ENCODE measurements at regions not wholly inside any gene's neighbourhood (a gene's known extent, or its start where the extent isn't known, plus 50 kb on each side); places are given as distances from the start of the nearest gene placed in this dataset.

GRCh38 chr9:135287627-135288026, 192.0 kb upstream of the PPP1R26 start:
- Histone ChIP-seq H3K9ac (ENCODE audit: insufficient read length) (no peak overlapping the region), H3K9me3 (ENCODE audit: low read depth, low read length) (no peaks in the 10 kb centered on the region), H3K4me3 (no peak overlapping the region), H3K27ac (no peak overlapping the region), H3K36me3 (ENCODE audit: insufficient read depth, low read length) (no peaks in the 10 kb centered on the region)
- TF ChIP-seq FOXP2 (optimal IDR thresholded peaks at IDR 0.05; ENCODE audit: control extremely low read depth, extremely low read length, insufficient read depth) (no peak), EZH2 (IDR thresholded peaks at IDR 0.05) (no peak), POLR2AphosphoS5 (IDR thresholded peaks at IDR 0.05; ENCODE audit: borderline replicate concordance, low read depth, low read length) (no peak)
- DNase-seq (ENCODE audit: low read depth, low spot score) = no peak

DNA sequence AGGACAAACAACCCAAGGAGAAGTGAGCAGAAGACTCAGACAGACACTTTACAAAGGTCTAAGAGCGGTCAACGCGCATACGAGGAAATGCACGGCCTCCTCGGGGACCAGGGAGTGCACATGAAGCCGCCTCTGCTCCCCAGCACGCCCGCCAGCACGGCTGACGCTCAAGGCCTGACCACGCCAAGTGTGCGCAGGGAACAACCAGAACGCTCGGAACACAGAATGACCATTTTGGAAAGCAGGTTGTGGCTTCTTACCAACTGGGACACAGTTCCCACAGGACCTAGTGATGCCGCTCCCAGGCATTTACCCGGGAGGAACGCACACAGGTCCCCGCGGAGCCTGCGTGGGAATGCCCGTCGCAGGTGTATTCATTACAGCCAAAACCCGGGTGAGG, 191.5 kb upstream of the PPP1R26 start:
- no peak for TF ChIP-seq POLR2AphosphoS5 (IDR thresholded peaks at IDR 0.05; ENCODE audit: borderline replicate concordance, low read depth, low read length)
- no peak for TF ChIP-seq FOXP2 (optimal IDR thresholded peaks at IDR 0.05; ENCODE audit: control extremely low read depth, extremely low read length, insufficient read depth)
- TF ChIP-seq EZH2 (IDR thresholded peaks at IDR 0.05) = no peak
- no peak for DNase-seq (ENCODE audit: low read depth, low spot score)
- Histone ChIP-seq H3K36me3 (ENCODE audit: insufficient read depth, low read length) (no peaks in the 10 kb centered on the region), H3K27ac (no peak overlapping the region), H3K4me3 (no peak overlapping the region), H3K9ac (ENCODE audit: insufficient read length) (no peak overlapping the region), H3K9me3 (ENCODE audit: low read depth, low read length) (no peaks in the 10 kb centered on the region)

DNA sequence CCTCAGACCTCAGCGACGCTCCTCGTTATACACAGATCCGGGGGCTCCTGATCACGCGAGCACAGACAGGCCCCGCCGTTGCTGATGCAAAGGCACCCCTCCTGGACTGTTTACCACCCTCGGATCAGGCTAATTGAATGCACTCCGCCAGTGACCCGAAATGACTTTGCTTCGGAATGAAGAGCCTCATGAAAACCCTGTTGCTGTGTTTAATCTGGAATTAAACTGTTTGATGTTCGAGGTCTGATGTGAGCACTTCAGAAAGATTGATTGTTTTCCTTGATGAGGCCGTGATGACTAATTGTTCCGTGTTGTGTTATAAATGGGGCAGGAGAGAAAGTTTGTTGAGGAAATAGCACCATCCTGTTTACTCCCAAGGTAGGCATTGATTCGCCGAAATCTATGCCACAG, 190.5 kb upstream of the PPP1R26 start:
- Histone ChIP-seq H3K36me3 (ENCODE audit: insufficient read depth, low read length) (no peaks in the 10 kb centered on the region), H3K9ac (ENCODE audit: insufficient read length) (no peak overlapping the region), H3K27ac (no peak overlapping the region), H3K4me3 (no peak overlapping the region), H3K9me3 (ENCODE audit: low read depth, low read length) (no peaks in the 10 kb centered on the region)
- no peak for DNase-seq (ENCODE audit: low read depth, low spot score)
- TF ChIP-seq POLR2AphosphoS5 (IDR thresholded peaks at IDR 0.05; ENCODE audit: borderline replicate concordance, low read depth, low read length) = no peak
- no peak for TF ChIP-seq FOXP2 (optimal IDR thresholded peaks at IDR 0.05; ENCODE audit: control extremely low read depth, extremely low read length, insufficient read depth)
- TF ChIP-seq EZH2 (IDR thresholded peaks at IDR 0.05) = no peak

DNA sequence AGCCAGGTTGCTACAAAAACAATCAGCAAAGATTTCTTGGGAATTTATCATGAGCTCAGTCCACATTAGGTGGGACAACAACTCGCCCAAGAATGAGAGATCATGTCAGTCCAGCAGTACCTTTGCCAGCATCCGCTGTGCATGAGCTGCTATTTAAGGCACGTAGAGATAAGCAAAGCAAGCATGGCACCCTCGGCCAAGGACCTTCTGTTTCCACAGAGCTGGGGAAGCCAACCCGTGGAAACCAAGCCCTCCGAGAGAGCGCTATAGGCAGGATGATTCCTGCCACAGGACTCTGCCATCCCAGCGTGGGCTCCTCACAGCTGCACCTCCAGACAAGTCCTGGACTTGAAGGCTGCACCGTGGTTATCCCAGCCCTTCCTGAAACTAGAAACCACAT, 189.5 kb upstream of the PPP1R26 start:
- Histone ChIP-seq H3K9ac (ENCODE audit: insufficient read length) (no peak overlapping the region), H3K36me3 (ENCODE audit: insufficient read depth, low read length) (no peaks in the 10 kb centered on the region), H3K27ac (no peak overlapping the region), H3K9me3 (ENCODE audit: low read depth, low read length) (no peaks in the 10 kb centered on the region), H3K4me3 (no peak overlapping the region)
- DNase-seq (ENCODE audit: low read depth, low spot score) = no peak
- TF ChIP-seq EZH2 (IDR thresholded peaks at IDR 0.05) = no peak
- TF ChIP-seq POLR2AphosphoS5 (IDR thresholded peaks at IDR 0.05; ENCODE audit: borderline replicate concordance, low read depth, low read length) = no peak
- no peak for TF ChIP-seq FOXP2 (optimal IDR thresholded peaks at IDR 0.05; ENCODE audit: control extremely low read depth, extremely low read length, insufficient read depth)

GRCh38 chr9:135290566-135290965, 189.0 kb upstream of the PPP1R26 start:
- DNase-seq (ENCODE audit: low read depth, low spot score) = no peak
- no peak overlapping the region for H3K27ac ChIP-seq
- no peak overlapping the region for H3K4me3 ChIP-seq
- H3K36me3 ChIP-seq (ENCODE audit: insufficient read depth, low read length) = no peaks in the 10 kb centered on the region
- H3K9me3 ChIP-seq (ENCODE audit: low read depth, low read length) = no peaks in the 10 kb centered on the region
- TF ChIP-seq FOXP2 (optimal IDR thresholded peaks at IDR 0.05; ENCODE audit: control extremely low read depth, extremely low read length, insufficient read depth) (no peak), EZH2 (IDR thresholded peaks at IDR 0.05) (no peak), POLR2AphosphoS5 (IDR thresholded peaks at IDR 0.05; ENCODE audit: borderline replicate concordance, low read depth, low read length) (no peak)
- H3K9ac ChIP-seq (ENCODE audit: insufficient read length) = no peak overlapping the region

- Histone ChIP-seq H3K36me3 (ENCODE audit: insufficient read depth, low read length) (no peaks in the 10 kb centered on the region), H3K9ac (ENCODE audit: insufficient read length) (no peak overlapping the region), H3K9me3 (ENCODE audit: low read depth, low read length) (no peaks in the 10 kb centered on the region), H3K27ac (no peak overlapping the region), H3K4me3 (no peak overlapping the region)
- DNase-seq (ENCODE audit: low read depth, low spot score) = no peak
- TF ChIP-seq EZH2 (IDR thresholded peaks at IDR 0.05) = no peak
- no peak for TF ChIP-seq POLR2AphosphoS5 (IDR thresholded peaks at IDR 0.05; ENCODE audit: borderline replicate concordance, low read depth, low read length)
- no peak for TF ChIP-seq FOXP2 (optimal IDR thresholded peaks at IDR 0.05; ENCODE audit: control extremely low read depth, extremely low read length, insufficient read depth)
These were observed 188.4 kb upstream of the PPP1R26 start for GRCh38 chr9:135291165-135291564.

GRCh38 chr9:135294836-135295235, 184.7 kb upstream of the PPP1R26 start:
- H3K9ac ChIP-seq (ENCODE audit: insufficient read length) = no peak overlapping the region
- no peaks in the 10 kb centered on the region for H3K36me3 ChIP-seq (ENCODE audit: insufficient read depth, low read length)
- H3K4me3 ChIP-seq = no peak overlapping the region
- DNase-seq (ENCODE audit: low read depth, low spot score) = peak; percentile 64
- H3K9me3 ChIP-seq (ENCODE audit: low read depth, low read length) = no peaks in the 10 kb centered on the region
- no peak overlapping the region for H3K27ac ChIP-seq
- no peak for TF ChIP-seq EZH2 (IDR thresholded peaks at IDR 0.05)
- no peak for TF ChIP-seq POLR2AphosphoS5 (IDR thresholded peaks at IDR 0.05; ENCODE audit: borderline replicate concordance, low read depth, low read length)
- TF ChIP-seq FOXP2 (optimal IDR thresholded peaks at IDR 0.05; ENCODE audit: control extremely low read depth, extremely low read length, insufficient read depth) = no peak

DNA sequence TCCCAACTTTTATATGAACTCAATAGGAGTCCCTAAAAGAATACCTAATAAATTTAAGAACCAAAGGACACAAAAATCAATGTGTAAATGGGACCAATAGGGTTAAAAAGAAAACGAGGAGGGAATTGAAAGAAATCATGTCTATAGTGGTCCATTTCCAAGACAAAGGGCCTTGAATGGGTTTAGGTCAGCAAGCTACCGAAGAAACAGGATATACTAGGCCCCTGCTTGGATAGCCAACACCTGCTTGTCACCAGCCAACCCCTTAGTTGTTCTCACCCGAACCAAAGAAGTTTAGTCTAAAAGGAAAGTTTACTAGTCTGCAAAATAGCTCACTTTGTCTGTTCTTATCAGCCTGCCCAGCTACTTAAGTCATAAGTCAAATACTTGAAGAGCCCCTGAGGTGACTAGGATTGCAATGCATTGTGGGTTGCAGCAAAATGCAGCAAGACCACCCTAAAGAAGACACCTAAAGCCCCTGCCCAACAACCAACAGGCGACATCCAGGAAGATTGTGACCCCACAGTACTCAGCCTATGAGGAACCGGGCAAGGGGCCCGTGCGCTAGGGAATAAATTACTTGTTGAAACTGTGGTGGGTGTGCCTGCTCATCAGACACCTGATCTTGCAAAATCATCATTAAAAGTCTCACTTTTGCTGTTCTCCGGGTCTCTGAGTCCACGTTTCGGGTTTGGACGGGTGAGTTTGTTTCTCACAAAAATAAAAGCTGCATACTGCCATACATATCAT, 183.9 kb upstream of the PPP1R26 start:
- DNase-seq (ENCODE audit: low read depth, low spot score) = no peak
- H3K36me3 ChIP-seq (ENCODE audit: insufficient read depth, low read length) = no peaks in the 10 kb centered on the region
- H3K4me3 ChIP-seq = no peak overlapping the region
- H3K27ac ChIP-seq = no peak overlapping the region
- H3K9ac ChIP-seq (ENCODE audit: insufficient read length) = no peak overlapping the region
- no peak for TF ChIP-seq POLR2AphosphoS5 (IDR thresholded peaks at IDR 0.05; ENCODE audit: borderline replicate concordance, low read depth, low read length)
- no peak for TF ChIP-seq EZH2 (IDR thresholded peaks at IDR 0.05)
- no peaks in the 10 kb centered on the region for H3K9me3 ChIP-seq (ENCODE audit: low read depth, low read length)

Measured in SK-N-MC (cell line).